ENCODE measurements at regions not wholly inside any gene's neighbourhood (a gene's known extent, or its start where the extent isn't known, plus 50 kb on each side); places are given as distances from the start of the nearest gene placed in this dataset.

DNA sequence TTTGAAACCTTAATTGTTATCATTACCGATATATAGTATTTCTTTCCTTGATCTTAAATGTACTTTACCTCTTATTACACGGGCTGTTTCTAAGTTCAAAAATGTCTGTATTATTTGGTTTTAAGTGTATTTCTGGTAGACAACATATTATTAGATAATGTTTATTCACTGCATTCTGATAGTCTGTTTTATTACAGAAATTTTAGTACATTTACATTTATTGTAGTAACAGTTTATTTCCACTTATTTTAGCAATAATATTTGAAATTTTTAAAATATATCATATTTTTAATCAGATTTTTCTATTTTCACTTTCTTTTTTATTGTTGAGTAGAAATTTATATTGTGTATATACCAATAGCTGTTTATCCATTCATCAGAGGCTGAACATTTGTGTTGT lies 1195.2 kb downstream of the TBC1D22A start:
- TF ChIP-seq, protein P1, sequence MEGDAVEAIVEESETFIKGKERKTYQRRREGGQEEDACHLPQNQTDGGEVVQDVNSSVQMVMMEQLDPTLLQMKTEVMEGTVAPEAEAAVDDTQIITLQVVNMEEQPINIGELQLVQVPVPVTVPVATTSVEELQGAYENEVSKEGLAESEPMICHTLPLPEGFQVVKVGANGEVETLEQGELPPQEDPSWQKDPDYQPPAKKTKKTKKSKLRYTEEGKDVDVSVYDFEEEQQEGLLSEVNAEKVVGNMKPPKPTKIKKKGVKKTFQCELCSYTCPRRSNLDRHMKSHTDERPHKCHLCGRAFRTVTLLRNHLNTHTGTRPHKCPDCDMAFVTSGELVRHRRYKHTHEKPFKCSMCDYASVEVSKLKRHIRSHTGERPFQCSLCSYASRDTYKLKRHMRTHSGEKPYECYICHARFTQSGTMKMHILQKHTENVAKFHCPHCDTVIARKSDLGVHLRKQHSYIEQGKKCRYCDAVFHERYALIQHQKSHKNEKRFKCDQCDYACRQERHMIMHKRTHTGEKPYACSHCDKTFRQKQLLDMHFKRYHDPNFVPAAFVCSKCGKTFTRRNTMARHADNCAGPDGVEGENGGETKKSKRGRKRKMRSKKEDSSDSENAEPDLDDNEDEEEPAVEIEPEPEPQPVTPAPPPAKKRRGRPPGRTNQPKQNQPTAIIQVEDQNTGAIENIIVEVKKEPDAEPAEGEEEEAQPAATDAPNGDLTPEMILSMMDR (IDR thresholded peaks at IDR 0.05; ENCODE audit: control insufficient read depth, extremely low read depth, insufficient read depth): no peak
- DNase-seq (ENCODE audit: low read depth): no peak
- no peak overlapping the region for H3K4me3 ChIP-seq (ENCODE audit: low read depth, low read length)

DNA sequence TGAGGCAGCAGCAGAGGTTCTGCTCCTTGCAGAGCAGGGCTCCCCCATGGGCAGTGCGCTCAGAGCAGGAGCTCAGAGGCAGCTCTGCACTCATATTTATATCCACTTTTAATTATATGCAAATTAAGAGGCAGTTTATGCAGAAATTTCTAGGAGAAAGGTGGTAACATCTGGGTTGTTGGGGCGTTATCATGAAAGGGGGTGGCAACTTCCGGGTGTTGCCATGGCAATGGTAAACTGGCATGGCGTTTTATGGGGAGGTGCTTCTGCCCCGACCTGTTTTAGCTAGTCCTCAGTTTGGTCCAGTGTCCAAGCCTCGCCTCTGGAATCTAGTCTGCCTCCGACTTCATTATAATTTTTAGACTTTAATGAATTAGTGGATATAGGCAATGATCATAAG lies 1191.7 kb downstream of the TBC1D22A start:
- H3K4me3 ChIP-seq (ENCODE audit: low read depth, low read length): no peak overlapping the region
- TF ChIP-seq, protein P1 (IDR thresholded peaks at IDR 0.05; ENCODE audit: control insufficient read depth, extremely low read depth, insufficient read depth): no peak
- peak; percentile 17 for DNase-seq (ENCODE audit: low read depth)

DNA sequence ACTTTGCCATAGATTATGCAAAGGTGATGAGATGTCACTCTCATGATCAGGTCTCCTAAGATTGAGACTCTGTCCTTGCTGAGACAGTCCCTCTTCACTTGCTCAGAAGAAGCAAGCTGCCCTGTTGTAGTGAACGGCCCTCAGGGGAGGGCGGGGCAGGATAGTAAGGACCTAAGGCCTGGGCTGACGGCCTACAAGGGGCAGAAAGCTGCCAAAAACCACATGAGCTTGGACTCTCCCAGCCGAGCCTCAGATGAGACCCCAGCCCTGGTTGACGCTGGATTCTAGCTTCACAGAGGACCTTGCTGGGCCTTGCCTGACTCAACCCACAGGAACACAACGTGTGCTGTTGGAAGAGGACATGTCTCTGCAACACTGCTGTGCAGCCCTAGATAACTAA lies 1182.5 kb downstream of the TBC1D22A start:
- no peak overlapping the region for H3K4me3 ChIP-seq (ENCODE audit: low read depth, low read length)
- TF ChIP-seq, protein P1 (IDR thresholded peaks at IDR 0.05; ENCODE audit: control insufficient read depth, extremely low read depth, insufficient read depth): no peak
- DNase-seq (ENCODE audit: low read depth): no peak

DNA sequence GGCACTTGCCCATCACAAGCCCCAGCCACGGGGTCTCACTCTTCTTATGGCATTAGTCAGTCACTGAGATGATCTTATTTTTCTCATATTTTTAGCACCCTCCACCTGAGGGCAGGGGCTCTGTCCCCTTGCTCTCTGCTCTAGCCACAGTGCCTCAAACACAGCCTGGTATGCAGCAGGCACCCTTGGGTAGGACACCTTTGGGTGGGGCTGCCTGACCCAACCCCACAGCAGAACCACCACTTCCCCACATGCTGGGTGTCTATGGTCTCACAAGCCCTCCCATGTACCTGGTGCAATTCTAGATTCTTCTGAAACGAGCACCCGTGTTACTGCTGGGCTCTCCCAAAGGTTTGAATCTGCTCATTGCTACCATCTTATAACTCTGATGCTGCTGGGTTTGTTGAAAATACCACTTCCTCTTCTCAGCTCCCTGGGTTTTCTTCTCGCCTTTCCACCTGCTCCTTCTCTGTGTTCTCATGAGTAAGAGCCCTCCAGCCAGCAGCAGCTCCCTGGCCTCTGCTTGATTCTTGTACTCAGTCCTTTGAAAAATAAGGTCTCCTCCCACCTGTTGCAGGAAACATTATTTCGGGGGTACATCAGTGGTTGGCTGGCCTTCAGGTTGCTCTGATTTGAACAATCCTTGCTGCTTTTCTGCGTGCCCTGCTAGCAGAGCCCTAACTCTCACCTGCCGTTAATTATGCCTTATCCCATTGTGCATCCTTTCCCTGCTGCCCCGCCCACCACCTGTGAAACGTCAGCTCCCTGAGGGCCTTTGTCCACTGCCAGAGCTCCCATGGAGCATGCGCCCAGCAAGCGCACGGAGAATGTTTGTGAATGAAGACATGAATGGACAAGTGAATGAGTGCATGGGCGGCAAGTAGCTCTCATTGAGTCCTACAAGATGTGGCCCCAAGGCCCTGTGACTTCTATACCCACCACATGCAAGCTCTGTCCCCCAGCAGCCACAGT lies 1181.6 kb downstream of the TBC1D22A start:
- no peak for DNase-seq (ENCODE audit: low read depth)
- TF ChIP-seq, protein P1 (IDR thresholded peaks at IDR 0.05; ENCODE audit: control insufficient read depth, extremely low read depth, insufficient read depth): no peak

DNA sequence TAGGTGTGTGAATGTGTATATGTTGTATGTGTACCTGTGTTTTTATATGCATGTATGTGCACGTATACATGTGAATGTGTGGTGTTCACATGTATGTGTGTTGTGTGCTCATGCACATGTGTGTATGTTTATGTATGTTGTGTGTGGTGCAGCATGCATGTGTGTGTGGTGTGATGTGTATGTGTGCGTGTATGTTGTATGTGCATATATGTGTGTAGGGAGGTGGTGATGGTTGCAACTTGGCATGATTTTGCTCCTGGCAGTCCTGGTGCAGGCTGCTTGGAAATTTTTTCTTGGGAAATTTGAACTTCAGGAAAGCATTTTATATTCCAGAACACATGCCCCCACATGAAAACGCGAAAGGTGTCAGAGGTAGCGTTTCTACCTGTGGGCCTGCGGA lies 1177.8 kb downstream of the TBC1D22A start:
- TF ChIP-seq, protein P1 (IDR thresholded peaks at IDR 0.05; ENCODE audit: control insufficient read depth, extremely low read depth, insufficient read depth): no peak
- H3K4me3 ChIP-seq (ENCODE audit: low read depth, low read length): no peak overlapping the region
- DNase-seq (ENCODE audit: low read depth): no peak

More for the DNA sequence above, 1181.6 kb downstream of the TBC1D22A start:
- H3K4me3 ChIP-seq (ENCODE audit: low read depth, low read length): no peak overlapping the region

DNA sequence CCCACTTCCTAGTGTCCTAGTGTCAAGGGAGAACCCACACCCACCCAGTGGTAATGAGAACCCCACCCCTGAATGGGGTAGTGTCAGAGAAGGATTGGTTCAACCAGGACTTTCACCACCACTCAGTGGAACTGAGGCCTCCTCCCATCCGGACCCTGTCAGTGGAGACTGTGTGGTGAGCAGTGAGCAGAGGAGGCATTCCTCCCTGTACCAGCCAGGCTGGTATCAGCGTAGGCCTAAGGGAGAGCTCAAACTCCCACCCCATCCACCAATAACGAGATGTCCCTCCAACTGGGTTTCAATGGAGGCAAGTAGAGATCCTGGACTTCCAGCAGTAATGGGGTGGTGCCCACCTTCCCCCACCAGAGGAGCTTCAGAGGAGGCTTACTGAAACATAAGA lies 1171.4 kb downstream of the TBC1D22A start:
- DNase-seq (ENCODE audit: low read depth): no peak
- no peak overlapping the region for H3K4me3 ChIP-seq (ENCODE audit: low read depth, low read length)
- TF ChIP-seq, protein P1 (IDR thresholded peaks at IDR 0.05; ENCODE audit: control insufficient read depth, extremely low read depth, insufficient read depth): no peak
